Mononuclear cell (primary cell): ENCODE measurements at regions not wholly inside any gene's neighbourhood (a gene's known extent, or its start where the extent isn't known, plus 50 kb on each side); places are given as distances from the start of the nearest gene placed in this dataset.

Experiments used
- H3K27me3 ChIP-seq: 2 replicates; pipeline ENCODE4 v1.6.0; 2011; ENCODE audit warnings: low read length, control low read depth; ENCODE audit not compliant: insufficient read depth
- H3K4me1 ChIP-seq: 2 replicates; pipeline ENCODE4 v1.5.1; 2011; ENCODE audit warnings: mild to moderate bottlenecking, low read length, control low read depth; ENCODE audit not compliant: insufficient read depth
- H3K4me3 ChIP-seq: 2 replicates; pipeline ENCODE4 v1.5.1; 2011; ENCODE audit warnings: mild to moderate bottlenecking, low read length, moderate library complexity
- H3K9me3 ChIP-seq: 2 replicates; pipeline ENCODE4 v1.5.1; 2011; ENCODE audit warnings: low read depth, mild to moderate bottlenecking, control low read depth, low read length

GRCh38 chr10:24115403-24115802 is 93.5 kb upstream of the KIAA1217 start:
- H3K4me3 ChIP-seq = no peak overlapping the region
- H3K9me3 ChIP-seq = no peaks in the 10 kb centered on the region
- no peaks in the 10 kb centered on the region for H3K4me1 ChIP-seq
- no peaks in the 10 kb centered on the region for H3K27me3 ChIP-seq

GRCh38 chr10:24118246-24118645 is 90.7 kb upstream of the KIAA1217 start:
- H3K4me1 ChIP-seq = no peaks in the 10 kb centered on the region
- no peaks in the 10 kb centered on the region for H3K27me3 ChIP-seq
- H3K4me3 ChIP-seq = no peak overlapping the region
- no peaks in the 10 kb centered on the region for H3K9me3 ChIP-seq

GRCh38 chr10:24119896-24120295 is 89.0 kb upstream of the KIAA1217 start:
- H3K4me1 ChIP-seq = no peaks in the 10 kb centered on the region
- no peaks in the 10 kb centered on the region for H3K9me3 ChIP-seq
- H3K4me3 ChIP-seq = no peak overlapping the region
- H3K27me3 ChIP-seq = no peaks in the 10 kb centered on the region

- Histone ChIP-seq H3K4me1 (no peaks in the 10 kb centered on the region), H3K27me3 (no peaks in the 10 kb centered on the region), H3K9me3 (no peaks in the 10 kb centered on the region), H3K4me3 (no peak overlapping the region)
Observed at GRCh38 chr10:24120646-24121045, 88.3 kb upstream of the KIAA1217 start.

- no peaks in the 10 kb centered on the region for H3K27me3 ChIP-seq
- H3K4me3 ChIP-seq = no peak overlapping the region
- H3K4me1 ChIP-seq = no peaks in the 10 kb centered on the region
- H3K9me3 ChIP-seq = no peaks in the 10 kb centered on the region
Observed at GRCh38 chr10:24127516-24127915, 81.4 kb upstream of the KIAA1217 start.

GRCh38 chr10:24128066-24128730 is 80.7 kb upstream of the KIAA1217 start:
- Histone ChIP-seq H3K4me1 (no peaks in the 10 kb centered on the region), H3K4me3 (no peak overlapping the region), H3K27me3 (no peaks in the 10 kb centered on the region), H3K9me3 (no peaks in the 10 kb centered on the region)

- no peaks in the 10 kb centered on the region for H3K4me1 ChIP-seq
Observed at GRCh38 chr10:24132741-24133140, 76.2 kb upstream of the KIAA1217 start.

GRCh38 chr10:24133835-24134234 is 75.1 kb upstream of the KIAA1217 start:
- H3K9me3 ChIP-seq = no peaks in the 10 kb centered on the region
- no peak overlapping the region for H3K4me3 ChIP-seq
- H3K4me1 ChIP-seq = no peaks in the 10 kb centered on the region
- H3K27me3 ChIP-seq = no peaks in the 10 kb centered on the region

More at GRCh38 chr10:24132741-24133140, 76.2 kb upstream of the KIAA1217 start:
- no peaks in the 10 kb centered on the region for H3K9me3 ChIP-seq
- H3K4me3 ChIP-seq = no peak overlapping the region
- no peaks in the 10 kb centered on the region for H3K27me3 ChIP-seq

- Histone ChIP-seq H3K4me3 (no peak overlapping the region), H3K27me3 (no peaks in the 10 kb centered on the region), H3K9me3 (no peaks in the 10 kb centered on the region), H3K4me1 (no peaks in the 10 kb centered on the region)
Observed at GRCh38 chr10:24136070-24136469, 72.9 kb upstream of the KIAA1217 start.

GRCh38 chr10:24147321-24147720 is 61.6 kb upstream of the KIAA1217 start:
- H3K27me3 ChIP-seq = no peaks in the 10 kb centered on the region
- H3K4me1 ChIP-seq = no peaks in the 10 kb centered on the region
- H3K4me3 ChIP-seq = no peak overlapping the region
- H3K9me3 ChIP-seq = no peaks in the 10 kb centered on the region

GRCh38 chr10:24149640-24150039 is 59.3 kb upstream of the KIAA1217 start:
- H3K27me3 ChIP-seq = no peaks in the 10 kb centered on the region
- no peaks in the 10 kb centered on the region for H3K9me3 ChIP-seq
- no peak overlapping the region for H3K4me3 ChIP-seq
- H3K4me1 ChIP-seq = no peaks in the 10 kb centered on the region

GRCh38 chr10:24150853-24151252 is 58.1 kb upstream of the KIAA1217 start:
- Histone ChIP-seq H3K4me1 (no peaks in the 10 kb centered on the region), H3K4me3 (no peak overlapping the region), H3K9me3 (no peaks in the 10 kb centered on the region), H3K27me3 (no peaks in the 10 kb centered on the region)

- Histone ChIP-seq H3K9me3 (peaks cover 9% of the 10 kb centered on the region), H3K4me1 (no peaks in the 10 kb centered on the region), H3K27me3 (no peaks in the 10 kb centered on the region), H3K4me3 (no peak overlapping the region)
Observed at GRCh38 chr10:24152270-24152669, 56.7 kb upstream of the KIAA1217 start.

GRCh38 chr10:24153031-24153430 is 55.9 kb upstream of the KIAA1217 start:
- Histone ChIP-seq H3K4me1 (no peaks in the 10 kb centered on the region), H3K4me3 (no peak overlapping the region)

GRCh38 chr10:24153537-24153936 is 55.4 kb upstream of the KIAA1217 start:
- Histone ChIP-seq H3K4me3 (no peak overlapping the region), H3K27me3 (no peaks in the 10 kb centered on the region), H3K4me1 (no peaks in the 10 kb centered on the region), H3K9me3 (peaks cover 20% of the 10 kb centered on the region)

More at GRCh38 chr10:24153031-24153430, 55.9 kb upstream of the KIAA1217 start:
- Histone ChIP-seq H3K27me3 (no peaks in the 10 kb centered on the region), H3K9me3 (peaks cover 15% of the 10 kb centered on the region)

GRCh38 chr10:24156686-24157085 is 52.3 kb upstream of the KIAA1217 start:
- Histone ChIP-seq H3K4me1 (no peaks in the 10 kb centered on the region), H3K27me3 (no peaks in the 10 kb centered on the region), H3K4me3 (no peak overlapping the region), H3K9me3 (peaks cover 24% of the 10 kb centered on the region)
